ENCODE measurements at regions not wholly inside any gene's neighbourhood (a gene's known extent, or its start where the extent isn't known, plus 50 kb on each side); places are given as distances from the start of the nearest gene placed in this dataset.
A peak's percentile ranks its signal among the peaks of the same experiment; 100 is the strongest.

- peak in 1 of 14 experiments; percentile 71 for DNase-seq
- ATAC-seq (ENCODE audit: poor library complexity), result no peak
Measured at GRCh38 chr2:36235882-36236281, 119.7 kb upstream of the CRIM1 start.

GRCh38 chr2:36235426-36235825, 120.2 kb upstream of the CRIM1 start:
- Mint-ChIP-seq H3K4me1 (ENCODE audit: low read depth) (peaks cover 12% of the 10 kb centered on the region), H3K4me3 (no peak overlapping the region), H3K36me3 (ENCODE audit: low read depth) (no peaks in the 10 kb centered on the region), H3K9me3 (no peaks in the 10 kb centered on the region), H3K27ac (no peak overlapping the region), H3K27me3 (no peaks in the 10 kb centered on the region)
- H3K9me3 ChIP-seq (ENCODE audit: control insufficient read depth in 1 of 2, insufficient read depth in 1 of 2, low read length in 2 of 2), result no peaks in the 10 kb centered on the region
- peaks cover 12% of the 10 kb centered on the region for H3K4me1 ChIP-seq (ENCODE audit: insufficient read depth, low read length)
- ATAC-seq (ENCODE audit: poor library complexity), result no peak
- H3K36me3 ChIP-seq (ENCODE audit: insufficient read depth, low read length), result no peaks in the 10 kb centered on the region
- no peak overlapping the region for H3K4me3 ChIP-seq (ENCODE audit: low read length)
- CTCF ChIA-PET, result no interaction called here
- H3K27me3 ChIP-seq (ENCODE audit: control insufficient read depth in 1 of 2, insufficient read depth in 2 of 2, low read length in 2 of 2), result no peaks in the 10 kb centered on the region
- intact Hi-C loops (cut with DNase I, micrococcal nuclease), result no loop called here
- DNase-seq, result no peak
- TF ChIP-seq CTCF (IDR thresholded peaks at IDR 0.05), result no peak
- POLR2A ChIA-PET, result no interaction called here
- H3K27ac ChIP-seq (ENCODE audit: low read depth in 1 of 2, low read length in 2 of 2), result no peak overlapping the region

More at GRCh38 chr2:36235882-36236281, 119.7 kb upstream of the CRIM1 start:
- no peak overlapping the region for H3K27ac Mint-ChIP-seq
- H3K9me3 Mint-ChIP-seq, result no peaks in the 10 kb centered on the region
- no peak overlapping the region for H3K4me3 Mint-ChIP-seq
- intact Hi-C loops (cut with DNase I, micrococcal nuclease), result no loop called here
- Histone ChIP-seq H3K4me3 (ENCODE audit: low read length) (no peak overlapping the region), H3K27me3 (ENCODE audit: control insufficient read depth in 1 of 2, insufficient read depth in 2 of 2, low read length in 2 of 2) (no peaks in the 10 kb centered on the region), H3K4me1 (ENCODE audit: insufficient read depth, low read length) (peaks cover 16% of the 10 kb centered on the region), H3K36me3 (ENCODE audit: insufficient read depth, low read length) (no peaks in the 10 kb centered on the region), H3K27ac (ENCODE audit: low read depth in 1 of 2, low read length in 2 of 2) (no peak overlapping the region), H3K9me3 (ENCODE audit: control insufficient read depth in 1 of 2, insufficient read depth in 1 of 2, low read length in 2 of 2) (no peaks in the 10 kb centered on the region)
- no peaks in the 10 kb centered on the region for H3K36me3 Mint-ChIP-seq (ENCODE audit: low read depth)
- H3K27me3 Mint-ChIP-seq, result no peaks in the 10 kb centered on the region
- CTCF ChIA-PET, result no interaction called here
- no peak for TF ChIP-seq CTCF (IDR thresholded peaks at IDR 0.05)
- peaks cover 17% of the 10 kb centered on the region for H3K4me1 Mint-ChIP-seq (ENCODE audit: low read depth)
- POLR2A ChIA-PET, result no interaction called here

- no peaks in the 10 kb centered on the region for H3K9me3 ChIP-seq (ENCODE audit: control insufficient read depth in 1 of 2, insufficient read depth in 1 of 2, low read length in 2 of 2)
- ChIA-PET CTCF (no interaction called here), POLR2A (no interaction called here)
- H3K4me3 Mint-ChIP-seq, result no peak overlapping the region
- no peaks in the 10 kb centered on the region for H3K36me3 ChIP-seq (ENCODE audit: insufficient read depth, low read length)
- intact Hi-C loops (cut with DNase I, micrococcal nuclease), result no loop called here
- DNase-seq (no peak), ATAC-seq (ENCODE audit: poor library complexity) (no peak)
- no peaks in the 10 kb centered on the region for H3K27me3 ChIP-seq (ENCODE audit: control insufficient read depth in 1 of 2, insufficient read depth in 2 of 2, low read length in 2 of 2)
- H3K4me3 ChIP-seq (ENCODE audit: low read length), result no peak overlapping the region
- no peak overlapping the region for H3K27ac ChIP-seq (ENCODE audit: low read depth in 1 of 2, low read length in 2 of 2)
- no peaks in the 10 kb centered on the region for H3K36me3 Mint-ChIP-seq (ENCODE audit: low read depth)
- H3K27me3 Mint-ChIP-seq, result peaks cover 5% of the 10 kb centered on the region
- no peaks in the 10 kb centered on the region for H3K4me1 Mint-ChIP-seq (ENCODE audit: low read depth)
- no peak overlapping the region for H3K27ac Mint-ChIP-seq
- no peak for TF ChIP-seq CTCF (IDR thresholded peaks at IDR 0.05)
- H3K4me1 ChIP-seq (ENCODE audit: insufficient read depth, low read length), result no peaks in the 10 kb centered on the region
- no peaks in the 10 kb centered on the region for H3K9me3 Mint-ChIP-seq
Measured at GRCh38 chr2:36223259-36223658, 132.3 kb upstream of the CRIM1 start.

Data from CD4-positive, alpha-beta T cell (primary cell).